IMR-90 (cell line): ENCODE measurements at regions not wholly inside any gene's neighbourhood (a gene's known extent, or its start where the extent isn't known, plus 50 kb on each side); places are given as distances from the start of the nearest gene placed in this dataset.

Source experiments
- ATAC-seq: fragments of 200-7000 bp; cut with Tn5 transposase; 2 replicates; pipeline ENCODE4 v1.9.1; 2020; ENCODE audit warnings: low read depth, mild to moderate bottlenecking, moderate library complexity
- BruUV-seq: library from RNA; stranded (reverse); fragments of 400-500 nt; replicated peaks from 2 replicates; lab custom pipeline; 2021; lab: Mats Ljungman, UMichigan
- CTCF ChIA-PET: fragments of 300-600 bp; formaldehyde crosslinking; extraction: SDS; loops from one replicate; lab custom pipeline; 2021; ENCODE audit warnings: antibody characterized with exemption; lab: Yijun Ruan, JAX
- POLR2A ChIA-PET: fragments of 300-600 bp; sonication (Branson Sonifier 250); formaldehyde crosslinking; loops from one replicate; lab custom pipeline; 2022; ENCODE audit warnings: antibody characterized with exemption; ENCODE audit not compliant: unreplicated experiment; lab: Charles Lee
- DNase-seq: peaks from one replicate; pipeline ENCODE4 v3.0.0; 2013
- H2AFZ ChIP-seq: replicated peaks from 2 replicates; pipeline ENCODE3; 2013; ENCODE audit warnings: low read length, mild to moderate bottlenecking; ENCODE audit not compliant: poor library complexity
- H2AK5ac ChIP-seq: 2 replicates; pipeline ENCODE4 v1.6.1; 2013; ENCODE audit warnings: low read depth, low read length, inconsistent platforms
- H2AK9ac ChIP-seq: replicated peaks from 2 replicates; pipeline ENCODE3; 2013; ENCODE audit warnings: mild to moderate bottlenecking, low read depth, low read length, moderate library complexity; ENCODE audit not compliant: poor library complexity
- H2BK120ac ChIP-seq: 2 replicates; pipeline ENCODE4 v1.6.1; 2013; ENCODE audit warnings: low read depth, low read length, inconsistent platforms
- H2BK15ac ChIP-seq: 3 replicates; pipeline ENCODE4 v1.6.1; 2013; ENCODE audit warnings: low read depth, low read length, inconsistent platforms
- H2BK20ac ChIP-seq: 2 replicates; pipeline ENCODE4 v1.6.1; 2013; ENCODE audit warnings: low read depth, mild to moderate bottlenecking, inconsistent platforms, low read length, moderate library complexity
- H2BK5ac ChIP-seq: 2 replicates; pipeline ENCODE4 v1.6.1; 2013; ENCODE audit warnings: mild to moderate bottlenecking, low read depth, low read length, inconsistent platforms; ENCODE audit not compliant: poor library complexity, severe bottlenecking
- H3K14ac ChIP-seq: replicated peaks from 2 replicates; pipeline ENCODE4 v1.6.1; 2013; ENCODE audit warnings: low read depth, low read length, inconsistent platforms
- H3K18ac ChIP-seq: 2 replicates; pipeline ENCODE4 v1.6.1; 2013; ENCODE audit warnings: low read depth, low read length, control low read depth
- H3K23ac ChIP-seq: 2 replicates; pipeline ENCODE4 v1.6.1; 2013; ENCODE audit warnings: low read depth, low read length, inconsistent platforms
- H3K27ac ChIP-seq: 2 replicates; pipeline ENCODE4 v1.5.1; 2013; ENCODE audit warnings: mild to moderate bottlenecking, control low read depth, low read length; ENCODE audit not compliant: insufficient read depth
- H3K27me3 ChIP-seq: 2 replicates; pipeline ENCODE4 v1.6.1; 2013; ENCODE audit warnings: low read length; ENCODE audit not compliant: control insufficient read depth, insufficient read depth
- H3K36me3 ChIP-seq: 2 replicates; pipeline ENCODE4 v1.6.1; 2013; ENCODE audit warnings: low read length, mixed read lengths; ENCODE audit not compliant: control insufficient read depth, insufficient read depth
- H3K4ac ChIP-seq: 2 replicates; pipeline ENCODE4 v1.6.1; 2013; ENCODE audit warnings: low read depth, low read length, inconsistent platforms
- H3K4me1 ChIP-seq: 2 replicates; pipeline ENCODE4 v1.6.1; 2013; ENCODE audit warnings: low read length, mixed read lengths; ENCODE audit not compliant: control insufficient read depth, insufficient read depth
- H3K4me2 ChIP-seq: 2 replicates; pipeline ENCODE4 v1.6.1; 2013; ENCODE audit warnings: low read depth, mild to moderate bottlenecking, control low read depth, low read length, moderate library complexity
- H3K4me3 ChIP-seq: 2 replicates; pipeline ENCODE4 v1.5.1; 2013; ENCODE audit warnings: low read depth, mild to moderate bottlenecking, control low read depth, low read length, moderate library complexity; ENCODE audit not compliant: insufficient read depth
- H3K56ac ChIP-seq: 2 replicates; pipeline ENCODE4 v1.6.1; 2013; ENCODE audit warnings: low read length, inconsistent platforms; ENCODE audit not compliant: insufficient read depth; ENCODE audit errors: extremely low read depth
- H3K79me1 ChIP-seq, 2 experiments: 2 replicates each; pipeline ENCODE4 v1.6.1; 2013; ENCODE audit warnings: low read length in 2 of 2, inconsistent platforms in 1 of 2, low read depth in 1 of 2
- H3K9ac ChIP-seq: 2 replicates; pipeline ENCODE4 v1.6.1; 2013; ENCODE audit warnings: low read depth, low read length, control low read depth
- H3K9me1 ChIP-seq: 2 replicates; pipeline ENCODE4 v1.6.1; 2013; ENCODE audit warnings: low read length, inconsistent platforms; ENCODE audit not compliant: insufficient read depth
- H3K9me3 ChIP-seq: 2 replicates; pipeline ENCODE4 v1.6.1; 2013; ENCODE audit warnings: low read length; ENCODE audit not compliant: control insufficient read depth, insufficient read depth
- H4K20me1 ChIP-seq: 2 replicates; pipeline ENCODE4 v1.6.1; 2013; ENCODE audit warnings: low read length, inconsistent platforms; ENCODE audit not compliant: insufficient read depth
- H4K5ac ChIP-seq: 2 replicates; pipeline ENCODE4 v1.6.1; 2013; ENCODE audit warnings: mild to moderate bottlenecking, low read depth, low read length, control low read depth
- H4K8ac ChIP-seq, 2 experiments: 2 replicates each; pipeline ENCODE4 v1.6.1; 2013; ENCODE audit warnings: low read depth in 2 of 2, low read length in 2 of 2, control low read depth in 1 of 2, inconsistent platforms in 1 of 2
- H4K91ac ChIP-seq: 2 replicates; pipeline ENCODE4 v1.6.1; 2013; ENCODE audit warnings: low read depth, low read length, inconsistent platforms; ENCODE audit not compliant: insufficient read depth
- BHLHE40 ChIP-seq: fragments of 150-350 bp; IDR thresholded peaks from 2 replicates; pipeline ENCODE4 v1.6.1; 2016; ENCODE audit warnings: mild to moderate bottlenecking, low read depth, low read length
- CEBPB ChIP-seq: IDR thresholded peaks from 2 replicates; pipeline ENCODE4 v1.6.1; 2012; ENCODE audit warnings: low read depth, low read length, improper control_type of control experiment
- CHD1 ChIP-seq: IDR thresholded peaks from 2 replicates; pipeline ENCODE4 v1.6.1; 2012; ENCODE audit warnings: low read depth, low read length, improper control_type of control experiment
- FOS ChIP-seq: fragments of 150-350 bp; IDR thresholded peaks from 2 replicates; pipeline ENCODE4 v1.6.1; 2016; ENCODE audit warnings: low read depth, low read length
- MXI1 ChIP-seq: IDR thresholded peaks from 2 replicates; pipeline ENCODE4 v1.6.1; 2012; ENCODE audit warnings: low read depth, mild to moderate bottlenecking, low read length, moderate library complexity, borderline replicate concordance
- NFE2L2 ChIP-seq: fragments of 150-350 bp; IDR thresholded peaks from 2 replicates; pipeline ENCODE4 v1.6.1; 2016; ENCODE audit warnings: low read depth, mild to moderate bottlenecking, low read length
- POLR2A ChIP-seq: IDR thresholded peaks from 2 replicates; pipeline ENCODE4 v1.6.1; 2012; ENCODE audit warnings: mild to moderate bottlenecking, low read depth, low read length
- RCOR1 ChIP-seq: IDR thresholded peaks from 2 replicates; pipeline ENCODE4 v1.6.1; 2012; ENCODE audit warnings: mild to moderate bottlenecking, low read length, improper control_type of control experiment; ENCODE audit not compliant: insufficient replicate concordance
- SMC3 ChIP-seq: fragments of 150-350 bp; IDR thresholded peaks from 2 replicates; pipeline ENCODE4 v1.6.1; 2016; ENCODE audit warnings: low read depth, mild to moderate bottlenecking, antibody characterized with exemption, low read length, moderate library complexity
- WGBS, 2 experiments: methylation state at CpG; one replicate each; pipeline versions ENCODE4 v1.1.5 to v1.1.7; 2013; ENCODE audit warnings: missing lambda C conversion rate in 2 of 2; ENCODE audit not compliant: insufficient read length in 1 of 2; ENCODE audit errors: extremely low coverage in 2 of 2; 5-methylcytosine and 5-hydroxymethylcytosine counted together
- dilution Hi-C: fragments of 300-500 bp; cut with HindIII; formaldehyde crosslinking; loops from one replicate; pipeline ENCODE4 v1.14.3; 2018; ENCODE audit warnings: low sequenced_read_pairs; ENCODE audit not compliant: unreplicated experiment
- in situ Hi-C: fragments of 300-500 bp; cut with MboI; formaldehyde crosslinking; loops from 3 replicates; pipeline ENCODE4 v1.14.3; 2019; ENCODE audit warnings: low sequenced_read_pairs, inconsistent platforms, mixed read lengths
- intact Hi-C: fragments of 100-400 bp; cut with micrococcal nuclease; formaldehyde crosslinking; loops from 2 replicates; pipeline ENCODE4 v1.10.0; 2022
- TF ChIP-seq, protein P1 (sequence below): conservative IDR thresholded peaks from 2 replicates; pipeline ENCODE4 v1.5.1; 2012; ENCODE audit warnings: mild to moderate bottlenecking, low read depth, low read length, improper control_type of control experiment
- TF ChIP-seq, protein P2 (sequence below): fragments of 150-350 bp; IDR thresholded peaks from 2 replicates; pipeline ENCODE4 v1.6.1; 2017; ENCODE audit warnings: mild to moderate bottlenecking, antibody characterized with exemption, low read length, low read depth
- TF ChIP-seq, protein P3 (sequence below): fragments of 150-350 bp; IDR thresholded peaks from 2 replicates; pipeline ENCODE4 v1.6.1; 2016; ENCODE audit warnings: low read depth, mild to moderate bottlenecking, low read length, moderate library complexity, borderline replicate concordance

DNA sequence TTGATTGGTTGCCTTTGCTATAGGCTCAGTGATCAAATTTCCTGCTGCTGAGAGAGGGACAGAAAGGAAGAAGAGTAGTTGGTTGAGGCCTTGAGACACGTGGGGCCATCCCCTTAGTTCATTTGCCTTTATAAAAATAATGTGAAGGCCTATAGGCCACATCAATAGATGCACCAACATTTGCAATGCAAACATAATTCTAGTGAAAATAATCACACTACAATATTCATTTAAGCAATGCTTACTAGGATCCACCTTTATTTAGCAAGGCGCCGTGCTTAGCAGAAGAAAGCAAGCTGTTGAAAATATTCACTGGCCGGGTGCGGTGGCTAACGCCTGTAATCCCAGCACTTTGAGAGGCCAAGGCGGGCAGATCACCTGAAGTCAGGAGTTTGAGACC is 105.3 kb upstream of the CXCR4 start (continued):
- TF ChIP-seq, protein P1, sequence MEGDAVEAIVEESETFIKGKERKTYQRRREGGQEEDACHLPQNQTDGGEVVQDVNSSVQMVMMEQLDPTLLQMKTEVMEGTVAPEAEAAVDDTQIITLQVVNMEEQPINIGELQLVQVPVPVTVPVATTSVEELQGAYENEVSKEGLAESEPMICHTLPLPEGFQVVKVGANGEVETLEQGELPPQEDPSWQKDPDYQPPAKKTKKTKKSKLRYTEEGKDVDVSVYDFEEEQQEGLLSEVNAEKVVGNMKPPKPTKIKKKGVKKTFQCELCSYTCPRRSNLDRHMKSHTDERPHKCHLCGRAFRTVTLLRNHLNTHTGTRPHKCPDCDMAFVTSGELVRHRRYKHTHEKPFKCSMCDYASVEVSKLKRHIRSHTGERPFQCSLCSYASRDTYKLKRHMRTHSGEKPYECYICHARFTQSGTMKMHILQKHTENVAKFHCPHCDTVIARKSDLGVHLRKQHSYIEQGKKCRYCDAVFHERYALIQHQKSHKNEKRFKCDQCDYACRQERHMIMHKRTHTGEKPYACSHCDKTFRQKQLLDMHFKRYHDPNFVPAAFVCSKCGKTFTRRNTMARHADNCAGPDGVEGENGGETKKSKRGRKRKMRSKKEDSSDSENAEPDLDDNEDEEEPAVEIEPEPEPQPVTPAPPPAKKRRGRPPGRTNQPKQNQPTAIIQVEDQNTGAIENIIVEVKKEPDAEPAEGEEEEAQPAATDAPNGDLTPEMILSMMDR = no peak

DNA sequence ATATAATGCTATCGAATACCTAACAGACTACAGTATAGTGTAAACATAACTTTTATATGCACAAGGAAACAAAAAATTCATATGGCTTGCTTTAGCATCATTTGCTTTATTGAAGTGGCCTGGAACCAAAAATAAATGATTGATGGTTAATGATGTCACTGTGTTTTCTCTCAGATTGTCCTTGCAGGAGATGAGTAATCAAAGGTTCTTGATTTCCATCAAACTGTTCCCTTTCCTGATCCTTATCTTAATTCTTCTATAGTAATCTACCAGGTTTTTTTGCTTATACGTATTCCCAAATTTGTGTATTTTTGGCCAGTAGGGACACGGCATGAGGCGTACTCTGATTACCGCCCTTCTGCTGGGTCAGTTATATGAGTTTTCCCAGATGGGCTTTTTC is 104.9 kb upstream of the CXCR4 start:
- Histone ChIP-seq H4K8ac (no peak overlapping the region), H3K9me3 (no peaks in the 10 kb centered on the region), H3K79me1 (no peaks in the 10 kb centered on the region), H3K9ac (no peak overlapping the region), H3K56ac (no peak overlapping the region), H3K27me3 (no peaks in the 10 kb centered on the region), H3K4me2 (no peak overlapping the region), H3K23ac (no peak overlapping the region), H2AFZ (no peak overlapping the region), H2BK5ac (no peak overlapping the region), H2BK15ac (no peak overlapping the region), H3K18ac (no peak overlapping the region), H3K4me3 (no peak overlapping the region), H2BK20ac (no peak overlapping the region), H4K91ac (no peak overlapping the region), H4K20me1 (no peaks in the 10 kb centered on the region), H3K27ac (no peak overlapping the region), H3K4ac (no peak overlapping the region), H3K36me3 (no peaks in the 10 kb centered on the region), H3K14ac (no peak overlapping the region), H2AK5ac (no peak overlapping the region), H3K4me1 (no peaks in the 10 kb centered on the region), H3K9me1 (no peaks in the 10 kb centered on the region), H2AK9ac (no peak overlapping the region), H4K5ac (no peak overlapping the region), H2BK120ac (no peak overlapping the region)
- ChIA-PET CTCF (no interaction called here), POLR2A (no interaction called here)
- no CpG with 5 or more reads among the region's 5 CpGs for WGBS, 2 experiments
- DNase-seq = no peak
- intact Hi-C loops = no loop called here
- dilution Hi-C loops = no loop called here
- TF ChIP-seq BHLHE40 (no peak), CHD1 (no peak), MXI1 (no peak), FOS (no peak), RCOR1 (no peak), CEBPB (no peak), NFE2L2 (no peak), POLR2A (no peak), SMC3 (no peak)
- TF ChIP-seq, protein P2, sequence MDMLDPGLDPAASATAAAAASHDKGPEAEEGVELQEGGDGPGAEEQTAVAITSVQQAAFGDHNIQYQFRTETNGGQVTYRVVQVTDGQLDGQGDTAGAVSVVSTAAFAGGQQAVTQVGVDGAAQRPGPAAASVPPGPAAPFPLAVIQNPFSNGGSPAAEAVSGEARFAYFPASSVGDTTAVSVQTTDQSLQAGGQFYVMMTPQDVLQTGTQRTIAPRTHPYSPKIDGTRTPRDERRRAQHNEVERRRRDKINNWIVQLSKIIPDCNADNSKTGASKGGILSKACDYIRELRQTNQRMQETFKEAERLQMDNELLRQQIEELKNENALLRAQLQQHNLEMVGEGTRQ = no peak
- TF ChIP-seq, protein P1 = no peak
- TF ChIP-seq, protein P3, sequence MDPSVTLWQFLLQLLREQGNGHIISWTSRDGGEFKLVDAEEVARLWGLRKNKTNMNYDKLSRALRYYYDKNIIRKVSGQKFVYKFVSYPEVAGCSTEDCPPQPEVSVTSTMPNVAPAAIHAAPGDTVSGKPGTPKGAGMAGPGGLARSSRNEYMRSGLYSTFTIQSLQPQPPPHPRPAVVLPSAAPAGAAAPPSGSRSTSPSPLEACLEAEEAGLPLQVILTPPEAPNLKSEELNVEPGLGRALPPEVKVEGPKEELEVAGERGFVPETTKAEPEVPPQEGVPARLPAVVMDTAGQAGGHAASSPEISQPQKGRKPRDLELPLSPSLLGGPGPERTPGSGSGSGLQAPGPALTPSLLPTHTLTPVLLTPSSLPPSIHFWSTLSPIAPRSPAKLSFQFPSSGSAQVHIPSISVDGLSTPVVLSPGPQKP = no peak
- no TSS peak for BruUV-seq
- in situ Hi-C loops = no loop called here
- no peak for ATAC-seq
